HepG2 (cell line): ENCODE measurements at regions not wholly inside any gene's neighbourhood (a gene's known extent, or its start where the extent isn't known, plus 50 kb on each side); places are given as distances from the start of the nearest gene placed in this dataset.

Source experiments
- ATAC-seq: fragments of 200-7000 bp; cut with Tn5 transposase; 3 replicates; pipeline ENCODE4 v1.9.1; 2020; ENCODE audit warnings: mild to moderate bottlenecking, moderate library complexity
- BruUV-seq: library from RNA; stranded (reverse); fragments of 400-500 nt; replicated peaks from 2 replicates; lab custom pipeline; 2021; lab: Mats Ljungman, UMichigan
- CTCF ChIA-PET: fragments of 300-600 bp; formaldehyde crosslinking; extraction: SDS; loops from one replicate; lab custom pipeline; 2021; ENCODE audit warnings: low total read pairs, inconsistent platforms, low intra/inter-chr PET ratio; lab: Yijun Ruan, JAX
- POLR2A ChIA-PET: fragments of 350-600 bp; sonication (Branson Sonifier 250); formaldehyde crosslinking; loops from one replicate; lab custom pipeline; 2020; ENCODE audit warnings: antibody characterized with exemption, inconsistent platforms; lab: Yijun Ruan, JAX
- DNase-seq: peaks from one replicate; pipeline ENCODE4 v3.0.0-alpha.2; 2015; ENCODE audit warnings: low spot score
- FAIRE-seq: peaks from 3 replicates; lab custom pipeline; 2011; peaks lifted over from hg19 to GRCh38; lab: Jason Lieb, UNC
- H2AFZ ChIP-seq: one replicate; pipeline ENCODE4 v1.6.1; 2011; ENCODE audit warnings: low read length, inconsistent platforms
- H3K27ac ChIP-seq: fragments of 300-600 bp; 3 replicates; pipeline ENCODE4 v1.8.0; 2011; ENCODE audit warnings: mixed run types, mild to moderate bottlenecking, mixed read lengths, low read length, inconsistent platforms; ENCODE audit not compliant: insufficient read depth; ENCODE audit errors: extremely low read length
- H3K27me3 ChIP-seq, 2 experiments: fragments of 200-600 bp in 1 of 2; 2 replicates in 1 of 2; 3 replicates in 1 of 2; pipeline versions ENCODE4 v1.6.0 to v1.8.0; 2011; ENCODE audit warnings: low read length in 2 of 2, mild to moderate bottlenecking in 2 of 2, moderate library complexity in 2 of 2, inconsistent platforms in 1 of 2; ENCODE audit not compliant: insufficient read depth in 2 of 2, control insufficient read depth in 1 of 2
- H3K36me3 ChIP-seq, 2 experiments: fragments of 200-600 bp in 1 of 2; replicated peaks in 1 of 2; 2 replicates in 1 of 2; 3 replicates in 1 of 2; pipeline versions ENCODE4 v1.5.1 to v1.8.0; 2011; ENCODE audit warnings: low read length in 2 of 2, inconsistent platforms in 1 of 2; ENCODE audit not compliant: insufficient read depth in 2 of 2, control insufficient read depth in 1 of 2
- H3K4me1 ChIP-seq: 2 replicates; pipeline ENCODE4 v1.5.1; 2012; ENCODE audit warnings: low read length, inconsistent platforms; ENCODE audit not compliant: insufficient read depth
- H3K4me2 ChIP-seq: 2 replicates; pipeline ENCODE4 v1.6.0; 2011; ENCODE audit warnings: low read depth, low read length, inconsistent platforms
- H3K4me3 ChIP-seq, 3 experiments: fragments of 200-600 bp in 1 of 3; sonication (generic), shearing (Covaris generic) in 1 of 3; replicated peaks in 1 of 3; 2 replicates each; pipeline ENCODE4 v1.5.1; 2011 to 2016; ENCODE audit warnings: low read length in 3 of 3, inconsistent platforms in 2 of 3, low read depth in 2 of 3, mild to moderate bottlenecking in 2 of 3, control low read depth in 1 of 3, mixed read lengths in 1 of 3; ENCODE audit not compliant: insufficient read depth in 1 of 3
- H3K79me2 ChIP-seq: one replicate; pipeline ENCODE4 v1.6.1; 2011; ENCODE audit warnings: low read length, inconsistent platforms; ENCODE audit not compliant: insufficient read depth
- H3K9ac ChIP-seq: 2 replicates; pipeline ENCODE4 v1.6.0; 2011; ENCODE audit warnings: mild to moderate bottlenecking, low read depth, low read length, inconsistent platforms; ENCODE audit not compliant: insufficient read depth
- H3K9me3 ChIP-seq: 2 replicates; pipeline ENCODE4 v1.5.1; 2012; ENCODE audit warnings: mild to moderate bottlenecking, low read length
- H4K20me1 ChIP-seq: 2 replicates; pipeline ENCODE4 v1.6.0; 2011; ENCODE audit warnings: inconsistent platforms, mild to moderate bottlenecking, low read length, moderate library complexity; ENCODE audit not compliant: insufficient read depth
- CENPT ChIP-seq: sonication (generic); formaldehyde crosslinking; IDR thresholded peaks from 2 replicates; pipeline ENCODE4 v1.8.0; 2022; ENCODE audit warnings: low read depth, mild to moderate bottlenecking, moderate library complexity, missing genetic modification reagents
- CREB1 ChIP-seq, 2 experiments: fragments of 450-650 bp in 1 of 2; IDR thresholded peaks; 2 replicates each; pipeline ENCODE4 v1.6.1; 2016 to 2017; ENCODE audit warnings: control low read depth in 1 of 2, mild to moderate bottlenecking in 1 of 2, missing compliant biosample characterization in 1 of 2, missing genetic modification characterization in 1 of 2
- POLR2AphosphoS2 ChIP-seq: IDR thresholded peaks from 2 replicates; pipeline ENCODE4 v1.6.1; 2011; ENCODE audit warnings: low read depth, low read length, improper control_type of control experiment
- SUZ12 ChIP-seq: fragments of 150-350 bp; IDR thresholded peaks from 2 replicates; pipeline ENCODE4 v1.6.1; 2014; ENCODE audit warnings: low read depth, low read length
- ZNF441 ChIP-seq: sonication (generic); formaldehyde crosslinking; IDR thresholded peaks from 2 replicates; pipeline ENCODE4 v1.7.0; 2021; ENCODE audit warnings: missing genetic modification reagents, borderline replicate concordance
- ZNF510 ChIP-seq: sonication (generic); formaldehyde crosslinking; IDR thresholded peaks from 2 replicates; pipeline ENCODE4 v1.4.0; 2020; ENCODE audit warnings: low read depth, mild to moderate bottlenecking, missing genetic modification reagents
- WGBS: methylation state at CpG from one replicate; pipeline ENCODE4 v1.1.6; 2017; ENCODE audit warnings: low lambda C conversion rate; 5-methylcytosine and 5-hydroxymethylcytosine counted together
- in situ Hi-C: cut with HindIII; loops from 2 replicates; pipeline ENCODE4 v1.10.0; 2017; ENCODE audit warnings: low pct_unique_long_range_greater_than_20kb; ENCODE audit not compliant: extremely low pct_ligation_motif_present
- intact Hi-C: fragments of 100-400 bp; cut with micrococcal nuclease; formaldehyde crosslinking; loops from one replicate; pipeline ENCODE4 v1.10.0; 2022; ENCODE audit not compliant: unreplicated experiment
- TF ChIP-seq, protein P1 (sequence below): sonication (generic); formaldehyde crosslinking; IDR thresholded peaks from 2 replicates; pipeline ENCODE4 v1.4.0; 2020; ENCODE audit warnings: missing genetic modification reagents, borderline replicate concordance
- TF ChIP-seq, protein P2 (sequence below): sonication (generic); formaldehyde crosslinking; conservative IDR thresholded peaks from 2 replicates; pipeline ENCODE4 v1.4.0; 2020; ENCODE audit warnings: missing genetic modification reagents

DNA sequence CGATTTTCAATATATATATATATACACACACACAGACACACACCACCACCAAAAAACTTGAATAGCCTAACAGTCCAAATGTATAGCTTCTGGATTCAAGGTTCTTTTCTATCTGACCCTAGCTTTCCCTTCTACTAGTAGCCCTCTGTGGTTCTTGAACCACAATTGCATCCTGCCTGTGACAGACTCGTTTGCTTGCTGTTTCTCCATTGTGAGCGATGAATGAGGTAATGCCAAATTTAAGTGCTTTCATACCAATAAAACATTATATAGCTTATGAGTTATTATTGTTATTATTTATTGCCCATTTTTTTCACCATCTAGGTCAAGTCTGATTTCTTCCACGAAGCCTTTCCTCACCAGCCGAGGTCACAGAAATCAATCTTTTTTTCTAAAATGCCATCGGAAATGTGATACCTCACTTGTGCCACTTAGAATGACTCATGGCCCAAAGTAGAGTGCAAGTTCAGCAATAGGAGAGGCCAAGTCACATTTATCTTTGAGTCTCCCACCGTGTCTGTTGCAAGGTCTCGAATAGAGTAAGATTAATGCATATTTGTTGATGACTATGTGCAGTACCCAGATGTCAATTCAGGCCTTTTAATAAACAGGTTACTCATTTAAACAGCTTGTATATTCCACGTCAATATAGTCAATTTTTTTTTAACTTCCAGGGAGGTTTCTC lies 1015.8 kb upstream of the SEL1L start (continued):
- TF ChIP-seq, protein P1, sequence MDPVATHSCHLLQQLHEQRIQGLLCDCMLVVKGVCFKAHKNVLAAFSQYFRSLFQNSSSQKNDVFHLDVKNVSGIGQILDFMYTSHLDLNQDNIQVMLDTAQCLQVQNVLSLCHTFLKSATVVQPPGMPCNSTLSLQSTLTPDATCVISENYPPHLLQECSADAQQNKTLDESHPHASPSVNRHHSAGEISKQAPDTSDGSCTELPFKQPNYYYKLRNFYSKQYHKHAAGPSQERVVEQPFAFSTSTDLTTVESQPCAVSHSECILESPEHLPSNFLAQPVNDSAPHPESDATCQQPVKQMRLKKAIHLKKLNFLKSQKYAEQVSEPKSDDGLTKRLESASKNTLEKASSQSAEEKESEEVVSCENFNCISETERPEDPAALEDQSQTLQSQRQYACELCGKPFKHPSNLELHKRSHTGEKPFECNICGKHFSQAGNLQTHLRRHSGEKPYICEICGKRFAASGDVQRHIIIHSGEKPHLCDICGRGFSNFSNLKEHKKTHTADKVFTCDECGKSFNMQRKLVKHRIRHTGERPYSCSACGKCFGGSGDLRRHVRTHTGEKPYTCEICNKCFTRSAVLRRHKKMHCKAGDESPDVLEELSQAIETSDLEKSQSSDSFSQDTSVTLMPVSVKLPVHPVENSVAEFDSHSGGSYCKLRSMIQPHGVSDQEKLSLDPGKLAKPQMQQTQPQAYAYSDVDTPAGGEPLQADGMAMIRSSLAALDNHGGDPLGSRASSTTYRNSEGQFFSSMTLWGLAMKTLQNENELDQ = no peak
- no peak for TF ChIP-seq CREB1 (IDR thresholded peaks at IDR 0.05)
- TF ChIP-seq CREB1 (CRISPR knock-in tag; IDR thresholded peaks at IDR 0.05) = no peak
- TF ChIP-seq, protein P2, sequence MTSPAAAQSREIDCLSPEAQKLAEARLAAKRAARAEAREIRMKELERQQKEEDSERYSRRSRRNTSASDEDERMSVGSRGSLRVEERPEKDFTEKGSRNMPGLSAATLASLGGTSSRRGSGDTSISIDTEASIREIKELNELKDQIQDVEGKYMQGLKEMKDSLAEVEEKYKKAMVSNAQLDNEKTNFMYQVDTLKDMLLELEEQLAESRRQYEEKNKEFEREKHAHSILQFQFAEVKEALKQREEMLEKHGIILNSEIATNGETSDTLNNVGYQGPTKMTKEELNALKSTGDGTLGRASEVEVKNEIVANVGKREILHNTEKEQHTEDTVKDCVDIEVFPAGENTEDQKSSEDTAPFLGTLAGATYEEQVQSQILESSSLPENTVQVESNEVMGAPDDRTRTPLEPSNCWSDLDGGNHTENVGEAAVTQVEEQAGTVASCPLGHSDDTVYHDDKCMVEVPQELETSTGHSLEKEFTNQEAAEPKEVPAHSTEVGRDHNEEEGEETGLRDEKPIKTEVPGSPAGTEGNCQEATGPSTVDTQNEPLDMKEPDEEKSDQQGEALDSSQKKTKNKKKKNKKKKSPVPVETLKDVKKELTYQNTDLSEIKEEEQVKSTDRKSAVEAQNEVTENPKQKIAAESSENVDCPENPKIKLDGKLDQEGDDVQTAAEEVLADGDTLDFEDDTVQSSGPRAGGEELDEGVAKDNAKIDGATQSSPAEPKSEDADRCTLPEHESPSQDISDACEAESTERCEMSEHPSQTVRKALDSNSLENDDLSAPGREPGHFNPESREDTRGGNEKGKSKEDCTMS (CRISPR knock-in tag) = no peak
- no peak for TF ChIP-seq ZNF510 (CRISPR knock-in tag)
- no peak for TF ChIP-seq CENPT (CRISPR knock-in tag)
- TF ChIP-seq ZNF441 (CRISPR knock-in tag) = no peak

DNA sequence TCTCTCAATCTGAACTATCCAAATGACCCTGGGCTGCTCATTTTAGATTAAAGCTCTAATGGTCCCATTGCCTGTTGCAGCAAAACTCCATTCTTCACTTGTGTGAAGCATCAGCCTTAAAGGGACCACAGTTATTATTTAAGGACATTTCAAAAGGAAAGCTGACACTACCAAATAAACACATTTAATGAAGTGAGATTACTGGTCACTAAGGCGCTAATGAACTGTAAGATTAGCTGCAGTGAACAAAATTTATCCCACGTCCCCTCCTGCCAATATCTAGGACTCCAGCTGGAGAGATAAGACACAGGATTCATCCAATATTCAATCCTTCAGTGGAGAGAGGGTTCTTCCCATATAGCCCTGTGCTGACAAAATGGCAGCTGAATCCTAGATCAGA lies 1029.2 kb upstream of the SEL1L start:
- no peaks in the 10 kb centered on the region for H3K27me3 ChIP-seq
- FAIRE-seq = no peak
- H2AFZ ChIP-seq = no peak overlapping the region
- no peaks in the 10 kb centered on the region for H3K79me2 ChIP-seq
- in situ Hi-C loops (no loop called here), intact Hi-C loops (no loop called here)
- no peak overlapping the region for H3K27ac ChIP-seq
- BruUV-seq = no TSS peak
- no peaks in the 10 kb centered on the region for H3K4me1 ChIP-seq
- no peak overlapping the region for H3K9ac ChIP-seq
- ChIA-PET CTCF (no interaction called here), POLR2A (no interaction called here)
- no peaks in the 10 kb centered on the region for H4K20me1 ChIP-seq
- ATAC-seq = no peak
- H3K36me3 ChIP-seq = no peaks in the 10 kb centered on the region
- no peak for DNase-seq
- H3K9me3 ChIP-seq = peaks cover 73% of the 10 kb centered on the region
- WGBS = 0% methylated on average over 2 of the region's 2 CpGs
- TF ChIP-seq SUZ12 (no peak), POLR2AphosphoS2 (no peak)
- no peak overlapping the region for H3K4me2 ChIP-seq
- H3K4me3 ChIP-seq = no peak overlapping the region
